ENCODE measurements at regions not wholly inside any gene's neighbourhood (a gene's known extent, or its start where the extent isn't known, plus 50 kb on each side); places are given as distances from the start of the nearest gene placed in this dataset.

DNA sequence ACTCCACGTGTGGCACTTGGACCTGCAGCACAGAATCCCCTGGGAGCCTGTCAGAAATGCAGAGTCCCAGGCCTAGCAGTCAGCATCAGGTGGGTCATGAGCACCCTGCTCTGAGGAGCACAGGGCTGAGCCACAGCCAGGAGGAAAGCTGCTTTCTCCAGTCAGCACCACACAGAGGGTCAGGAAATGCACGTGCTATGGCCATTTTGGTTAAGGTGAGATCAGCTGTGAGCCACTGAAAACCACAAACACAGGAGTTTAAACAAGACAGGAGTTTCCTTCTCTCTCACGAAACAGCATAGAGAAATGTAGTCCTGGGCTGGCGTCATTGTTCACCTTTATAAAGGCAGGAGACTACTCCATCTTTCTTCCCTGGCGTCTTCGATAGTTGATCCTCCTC is 204.5 kb upstream of the SFSWAP start:
- TF ChIP-seq EP300 (IDR thresholded peaks at IDR 0.05; ENCODE audit: borderline replicate concordance in 1 of 2, low read depth in 2 of 2, low read length in 2 of 2) (no peak), SIN3A (conservative IDR thresholded peaks at IDR 0.05 in 1 of 2, IDR thresholded peaks at IDR 0.05 in 1 of 2; ENCODE audit: low read depth in 1 of 2, low read length in 2 of 2) (no peak), CEBPB (IDR thresholded peaks at IDR 0.05; ENCODE audit: low read depth, low read length) (no peak), CHD2 (IDR thresholded peaks at IDR 0.05; ENCODE audit: low read length) (no peak)
- TF ChIP-seq, protein P1, sequence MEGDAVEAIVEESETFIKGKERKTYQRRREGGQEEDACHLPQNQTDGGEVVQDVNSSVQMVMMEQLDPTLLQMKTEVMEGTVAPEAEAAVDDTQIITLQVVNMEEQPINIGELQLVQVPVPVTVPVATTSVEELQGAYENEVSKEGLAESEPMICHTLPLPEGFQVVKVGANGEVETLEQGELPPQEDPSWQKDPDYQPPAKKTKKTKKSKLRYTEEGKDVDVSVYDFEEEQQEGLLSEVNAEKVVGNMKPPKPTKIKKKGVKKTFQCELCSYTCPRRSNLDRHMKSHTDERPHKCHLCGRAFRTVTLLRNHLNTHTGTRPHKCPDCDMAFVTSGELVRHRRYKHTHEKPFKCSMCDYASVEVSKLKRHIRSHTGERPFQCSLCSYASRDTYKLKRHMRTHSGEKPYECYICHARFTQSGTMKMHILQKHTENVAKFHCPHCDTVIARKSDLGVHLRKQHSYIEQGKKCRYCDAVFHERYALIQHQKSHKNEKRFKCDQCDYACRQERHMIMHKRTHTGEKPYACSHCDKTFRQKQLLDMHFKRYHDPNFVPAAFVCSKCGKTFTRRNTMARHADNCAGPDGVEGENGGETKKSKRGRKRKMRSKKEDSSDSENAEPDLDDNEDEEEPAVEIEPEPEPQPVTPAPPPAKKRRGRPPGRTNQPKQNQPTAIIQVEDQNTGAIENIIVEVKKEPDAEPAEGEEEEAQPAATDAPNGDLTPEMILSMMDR (IDR thresholded peaks at IDR 0.05; ENCODE audit: control extremely low read depth in 1 of 3, insufficient read depth in 1 of 3, low read depth in 1 of 3, low read length in 3 of 3), result no peak

All from H1 (cell line).